ENCODE measurements at regions not wholly inside any gene's neighbourhood (a gene's known extent, or its start where the extent isn't known, plus 50 kb on each side); places are given as distances from the start of the nearest gene placed in this dataset.

DNA sequence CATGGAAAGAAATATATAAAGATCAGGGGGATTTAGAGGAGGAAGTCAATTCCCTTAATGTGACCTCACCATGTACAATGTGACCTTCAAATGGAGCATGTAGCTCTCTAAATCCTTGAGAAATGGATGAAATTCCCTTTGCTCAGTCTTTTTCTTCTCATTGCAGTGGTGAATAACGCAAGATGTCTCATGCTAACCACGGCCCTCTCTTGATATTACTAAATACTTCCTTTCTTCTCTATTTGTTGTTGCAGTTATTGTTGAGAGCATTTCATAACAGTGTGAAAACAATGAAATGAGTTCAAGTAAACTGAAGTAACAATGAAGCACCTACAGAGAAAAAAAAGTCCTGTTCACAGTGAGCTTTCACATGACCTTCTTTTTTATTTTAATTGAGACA, 55.6 kb downstream of the ZNF281 start:
- DNase-seq, result no peak

DNA sequence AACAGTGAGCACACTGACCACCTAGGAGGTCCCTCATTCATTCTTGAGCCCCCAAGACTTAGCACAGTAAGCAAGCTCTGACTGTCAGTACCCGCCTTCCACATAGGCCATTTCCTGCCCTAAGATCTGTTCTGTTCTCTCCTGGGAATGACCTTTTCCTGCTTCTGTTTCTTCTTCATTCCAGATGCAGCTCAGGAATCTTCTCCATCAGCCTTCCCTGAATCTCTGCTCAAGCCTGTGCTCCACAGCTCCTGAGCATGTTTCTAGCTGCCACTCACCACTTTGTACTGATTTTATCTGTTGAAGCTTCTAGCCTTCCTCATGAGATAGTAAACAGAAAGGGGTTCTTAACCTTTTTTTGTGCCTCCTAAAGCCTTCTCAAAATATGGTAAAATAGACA, 56.6 kb downstream of the ZNF281 start:
- DNase-seq, result no peak

DNA sequence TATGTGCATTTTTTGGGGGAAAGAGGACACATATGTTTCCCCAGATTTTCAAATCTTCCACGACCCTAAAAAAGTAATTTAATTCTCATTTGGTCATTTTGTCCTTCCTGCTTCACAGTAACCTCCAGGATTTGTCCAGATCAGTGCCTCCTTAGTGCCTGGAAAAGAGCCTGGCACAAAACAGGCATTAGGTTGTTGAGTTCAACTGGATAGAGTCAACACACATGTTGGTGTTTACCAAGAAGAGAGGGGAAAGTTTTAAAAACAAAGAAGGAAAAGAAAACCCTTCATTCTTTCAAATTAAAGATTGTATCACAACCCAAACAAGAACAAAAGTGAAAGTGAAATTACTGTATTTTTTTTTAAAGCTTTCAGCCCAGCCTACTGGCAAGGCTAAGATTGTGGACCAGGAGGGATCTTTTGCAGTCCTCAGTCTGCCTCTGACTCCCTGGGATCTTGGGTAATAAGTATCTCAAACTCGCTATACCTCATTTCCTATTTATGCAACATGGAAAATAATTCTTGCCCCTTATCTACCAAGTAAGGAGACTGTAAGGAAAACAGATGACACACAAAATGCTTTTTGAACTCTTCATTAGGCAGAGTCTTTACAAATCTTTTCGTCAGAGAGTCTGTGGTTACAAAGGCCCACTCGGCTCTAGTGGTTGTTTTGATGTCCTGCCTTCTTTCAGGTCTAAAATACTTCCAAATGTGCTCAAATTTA, 57.8 kb downstream of the ZNF281 start:
- peak; percentile 29 for DNase-seq

DNA sequence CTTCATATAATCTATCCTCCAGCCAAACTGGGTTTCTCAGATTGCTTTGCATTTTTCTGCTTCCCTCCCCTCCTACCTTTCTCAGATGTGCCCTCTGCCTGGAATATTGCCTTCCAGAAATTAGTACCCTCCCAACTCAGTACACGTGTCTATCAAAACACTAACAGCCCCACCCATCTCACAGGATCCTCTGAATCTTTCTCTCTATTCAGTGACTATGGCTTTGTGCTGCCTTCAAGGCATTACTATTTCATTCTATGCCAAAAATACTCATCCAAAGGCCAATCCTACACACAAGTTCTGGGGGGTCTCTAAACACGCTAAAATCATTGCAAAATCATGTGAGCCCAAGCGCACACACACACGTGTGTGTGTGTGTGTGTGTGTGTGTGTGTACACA, 58.4 kb downstream of the ZNF281 start:
- no peak for DNase-seq

DNA sequence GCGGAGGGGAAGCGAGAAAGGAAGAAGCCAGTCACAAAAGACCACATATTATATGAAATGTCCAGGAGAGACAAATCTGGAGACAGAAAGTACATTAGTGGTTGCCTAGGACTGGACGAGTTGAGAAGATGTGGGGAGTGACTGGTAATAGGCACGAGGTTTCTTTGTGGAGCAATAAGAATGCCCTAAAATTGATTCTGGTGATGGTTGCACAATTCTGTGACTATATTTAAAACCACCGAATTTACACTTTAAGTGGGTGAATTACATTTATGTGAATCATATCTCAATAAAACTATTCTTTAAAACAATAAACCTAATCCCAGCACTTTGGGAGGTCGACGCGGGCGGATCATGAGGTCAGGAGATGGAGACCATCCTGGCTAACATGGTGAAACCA, 63.1 kb downstream of the ZNF281 start:
- DNase-seq, result no peak

DNA sequence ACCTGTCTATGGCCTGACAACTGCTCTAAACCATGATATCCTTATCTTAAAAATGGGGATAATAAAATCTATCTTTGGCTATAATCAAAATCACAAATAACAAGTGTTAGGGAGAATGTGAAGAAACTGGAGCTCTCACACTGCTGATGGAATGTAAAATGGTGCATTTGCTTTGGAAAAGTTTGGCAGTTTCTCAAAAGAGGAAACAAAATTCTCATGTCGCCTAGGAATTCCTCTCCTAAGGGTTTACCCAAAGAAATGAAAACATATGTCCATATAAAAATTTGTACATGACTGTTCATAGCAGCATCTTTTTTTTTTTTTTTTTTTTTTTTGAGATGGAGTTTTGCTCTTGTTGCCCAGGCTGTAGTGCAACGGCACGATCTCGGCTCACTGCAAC, 64.3 kb downstream of the ZNF281 start:
- no peak for DNase-seq

DNA sequence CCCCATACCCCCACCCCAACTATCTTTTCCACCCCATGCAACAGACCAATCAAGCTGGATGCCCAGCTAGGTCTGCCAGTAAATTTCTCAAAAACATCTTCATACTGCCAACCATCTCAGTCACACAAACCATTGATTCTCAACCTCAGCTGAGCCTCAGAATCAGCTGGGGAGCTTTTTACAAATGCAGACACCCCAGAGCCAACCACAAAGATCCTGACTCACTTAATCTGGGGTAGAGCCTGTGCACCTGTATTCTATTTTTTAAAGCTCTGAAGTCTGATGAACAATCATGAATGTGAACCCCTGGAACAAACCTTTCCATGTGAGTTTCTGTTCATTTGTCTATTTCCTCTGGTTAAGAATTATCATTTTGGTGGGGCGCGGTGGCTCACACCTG, 66.0 kb downstream of the ZNF281 start:
- no peak for DNase-seq

DNA sequence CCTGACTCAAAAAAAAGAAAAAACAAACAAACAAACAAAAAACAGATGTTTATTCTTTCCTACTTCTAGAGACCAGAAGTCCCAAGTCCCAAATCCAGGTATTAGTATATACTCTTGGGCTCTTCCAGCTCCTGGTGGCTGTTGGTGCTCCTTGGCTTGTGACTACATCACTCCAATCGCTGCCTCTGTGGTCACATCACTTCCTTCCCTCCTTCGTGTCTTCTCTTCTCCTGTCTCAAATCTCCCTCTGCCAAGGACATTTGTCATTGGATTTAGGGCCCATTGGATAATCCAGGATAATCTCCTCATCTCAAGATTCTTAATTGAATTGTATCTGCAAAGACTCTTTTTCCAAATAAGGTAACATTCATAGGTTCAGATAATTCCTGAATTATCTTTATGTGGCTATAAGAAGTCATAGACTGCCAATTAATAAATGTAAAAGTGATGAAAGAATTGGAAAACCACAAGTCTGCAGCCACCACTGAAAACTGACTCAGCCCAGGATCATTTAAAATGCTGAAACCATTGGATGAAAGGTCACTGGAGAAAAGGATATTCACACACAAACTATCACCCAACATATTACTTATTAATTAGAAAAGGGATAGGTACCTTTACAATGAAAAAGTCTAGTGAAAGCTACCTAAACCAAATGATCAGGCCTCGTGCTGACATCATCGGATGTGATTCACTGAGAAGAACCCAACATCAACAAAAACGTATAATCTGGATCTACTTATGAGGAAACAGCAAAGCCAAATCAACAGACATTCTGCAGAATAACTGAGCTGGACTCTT, 67.1 kb downstream of the ZNF281 start:
- DNase-seq, result no peak

DNA sequence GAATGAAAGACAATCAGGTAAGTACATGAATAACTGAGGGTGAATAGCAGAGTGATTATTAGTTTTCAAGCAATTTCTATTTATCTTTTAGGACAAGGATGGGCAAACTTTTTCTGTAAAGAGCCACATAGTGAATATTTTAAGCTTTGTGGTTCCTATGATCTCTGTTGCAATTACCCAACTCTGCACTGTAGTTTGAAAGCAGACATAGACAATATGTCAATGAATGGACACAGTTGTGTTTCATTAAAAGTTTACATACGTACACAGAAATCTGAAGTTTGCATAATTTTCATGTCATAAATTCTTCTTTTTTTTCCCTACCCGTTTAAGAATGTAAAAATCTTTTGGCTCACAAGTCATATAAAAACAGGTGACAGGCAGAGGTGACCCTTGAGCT, 71.4 kb downstream of the ZNF281 start:
- DNase-seq, result no peak

DNA sequence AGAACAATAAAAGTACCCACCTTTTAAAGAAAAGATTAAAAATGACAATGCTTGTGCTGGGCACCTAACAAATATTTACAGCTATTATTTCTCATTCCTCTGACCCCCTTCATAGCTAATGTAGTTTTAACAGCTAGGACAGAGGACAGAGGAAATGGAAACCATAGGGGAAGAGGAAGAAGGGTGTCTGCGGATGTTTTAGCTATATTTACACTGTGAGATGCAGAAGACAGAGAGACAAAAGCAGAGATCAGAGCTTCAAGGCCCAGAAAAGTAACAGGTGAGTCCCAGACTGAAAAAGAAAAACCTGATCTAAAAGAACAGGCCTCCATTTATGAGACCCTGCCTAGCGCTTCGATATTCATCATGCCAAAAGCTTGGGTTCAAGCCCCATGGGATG, 72.0 kb downstream of the ZNF281 start:
- DNase-seq, result no peak

DNA sequence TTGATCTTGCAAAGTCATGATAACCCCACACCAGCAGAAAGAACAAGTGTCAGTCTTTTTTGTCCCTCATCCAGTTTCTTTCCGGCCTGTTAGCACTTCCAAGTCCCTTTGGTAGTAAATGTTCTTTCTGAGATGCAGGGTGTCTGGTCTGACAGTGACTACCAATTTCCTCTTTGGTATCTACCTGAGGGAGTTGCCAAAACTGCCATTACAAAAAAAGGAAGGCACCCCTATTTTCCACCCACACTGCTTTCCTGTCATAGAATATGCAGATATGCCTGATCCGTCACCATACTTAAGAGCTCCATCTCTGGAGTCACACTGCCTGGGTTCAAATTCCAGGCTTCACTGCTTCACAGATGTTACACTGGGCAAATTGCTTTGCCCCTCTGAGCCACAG, 72.4 kb downstream of the ZNF281 start:
- DNase-seq, result no peak

DNA sequence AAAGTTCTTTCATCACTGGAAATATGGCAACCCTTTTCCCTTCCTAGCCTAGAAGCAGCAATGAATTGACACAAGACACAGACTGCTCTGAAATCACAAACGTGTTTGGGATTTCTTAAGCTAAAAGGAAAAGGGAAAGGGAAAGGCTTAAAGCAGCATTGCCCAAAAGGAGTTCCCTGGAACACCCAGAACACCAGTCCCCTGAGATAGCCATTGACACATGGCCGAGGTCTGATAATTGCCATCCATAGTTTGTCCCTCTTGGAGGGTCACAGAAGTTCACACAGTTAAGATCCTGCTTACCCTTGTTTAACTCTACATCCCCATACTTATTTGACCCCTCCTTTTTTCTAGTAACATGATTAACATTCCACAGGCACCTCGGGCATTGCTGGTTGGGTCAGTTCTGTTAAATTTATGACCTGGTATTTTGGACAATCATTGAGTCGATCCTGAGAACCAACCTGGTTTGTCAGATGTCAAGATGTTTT, 72.9 kb downstream of the ZNF281 start:
- no peak for DNase-seq

DNA sequence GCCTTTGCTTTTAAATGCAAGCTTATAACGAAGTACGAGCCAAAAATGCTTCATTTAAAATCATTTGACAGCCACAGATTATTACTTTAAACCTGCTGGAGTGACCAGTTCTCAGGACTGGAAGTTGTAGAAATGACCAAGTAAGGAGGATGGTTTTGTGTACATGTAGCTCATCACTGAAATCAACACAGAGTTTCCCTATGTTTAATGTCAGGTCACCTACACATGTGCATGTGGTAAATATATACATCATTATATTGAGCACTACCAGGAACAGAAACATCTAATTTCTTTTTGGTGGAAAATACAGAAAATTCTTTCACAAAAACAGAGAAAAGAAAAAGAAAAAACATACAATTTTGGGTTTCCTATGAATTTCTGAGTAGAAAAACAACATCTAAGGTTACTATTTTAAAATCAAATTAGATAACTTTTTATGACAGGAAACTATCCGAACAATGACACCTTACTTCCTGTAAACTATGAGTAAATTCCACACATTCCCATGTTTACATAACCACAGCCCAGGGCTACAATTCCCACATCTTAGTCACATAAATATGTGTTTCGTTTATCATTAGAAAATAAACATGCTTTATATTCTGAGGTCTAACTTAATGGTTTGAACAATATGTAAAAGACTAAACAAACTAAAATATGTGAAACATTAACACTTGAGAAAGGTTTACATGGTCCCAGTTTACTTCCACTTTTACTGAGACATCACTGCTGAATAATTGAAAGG, 73.6 kb downstream of the ZNF281 start:
- no peak for DNase-seq

DNA sequence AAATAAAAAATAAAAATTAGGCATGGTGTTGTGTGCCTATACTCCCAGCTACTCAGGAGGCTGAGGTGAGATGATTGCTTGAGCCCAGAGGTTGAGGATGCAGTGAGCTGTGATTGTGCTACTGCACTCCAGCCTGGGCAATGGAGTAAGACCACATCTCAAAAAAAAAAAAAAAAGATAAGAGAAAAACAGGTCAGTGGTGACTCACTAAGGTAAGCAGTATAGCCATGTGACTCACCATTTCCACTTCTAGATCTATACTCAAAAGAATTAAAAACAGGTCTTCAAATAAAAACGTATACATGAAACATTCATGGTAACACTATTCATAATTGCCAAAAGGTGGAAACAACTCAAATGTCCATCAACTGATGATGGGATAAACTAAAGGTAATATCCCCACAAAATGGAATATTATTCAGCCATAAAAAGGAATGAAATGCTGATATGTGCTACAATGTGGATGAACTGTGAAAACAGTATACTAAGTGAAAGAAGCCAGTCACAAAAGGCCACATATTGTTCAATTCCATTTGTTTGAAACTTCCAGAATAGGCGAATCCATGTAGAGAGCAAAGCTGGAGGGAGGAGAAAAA, 75.1 kb downstream of the ZNF281 start:
- DNase-seq, result no peak

DNA sequence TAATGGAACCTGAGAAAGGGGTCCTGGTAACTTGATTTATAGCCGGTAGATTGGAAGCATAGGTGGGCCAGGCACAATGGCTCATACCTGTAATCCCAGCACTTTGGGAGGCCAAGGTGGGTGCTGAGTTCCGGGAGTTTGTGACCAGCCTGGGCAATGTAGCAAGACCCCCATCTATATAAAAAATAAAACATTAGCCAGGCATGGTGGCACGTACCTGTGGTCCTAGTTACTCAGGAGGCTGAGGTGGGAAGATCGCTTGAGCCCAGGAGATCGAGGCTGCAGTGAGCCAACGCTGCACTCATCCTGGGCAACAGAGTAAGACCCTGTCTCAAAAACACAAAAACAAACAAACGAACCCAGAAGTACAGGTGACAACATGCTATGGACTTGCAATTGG, 76.5 kb downstream of the ZNF281 start:
- no peak for DNase-seq

DNA sequence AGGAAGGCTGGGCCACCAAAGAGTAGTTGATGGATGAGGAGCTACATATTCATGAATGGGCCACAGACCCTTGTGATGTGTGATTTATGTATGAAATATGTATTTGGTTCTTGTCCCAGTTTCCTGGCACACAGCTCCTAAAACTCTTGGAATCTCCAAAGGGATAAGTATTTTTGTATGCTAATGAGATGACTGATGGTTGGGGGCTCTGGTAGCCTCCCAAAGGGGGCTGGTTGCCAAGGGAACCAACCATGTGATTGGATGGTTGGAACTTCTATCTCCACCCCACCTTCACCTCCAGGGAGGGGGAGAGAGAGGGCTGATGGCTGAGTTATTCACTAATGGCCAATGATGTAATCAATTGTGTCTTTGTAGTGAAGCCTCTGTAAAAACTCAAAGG, 77.1 kb downstream of the ZNF281 start:
- no peak for DNase-seq

DNA sequence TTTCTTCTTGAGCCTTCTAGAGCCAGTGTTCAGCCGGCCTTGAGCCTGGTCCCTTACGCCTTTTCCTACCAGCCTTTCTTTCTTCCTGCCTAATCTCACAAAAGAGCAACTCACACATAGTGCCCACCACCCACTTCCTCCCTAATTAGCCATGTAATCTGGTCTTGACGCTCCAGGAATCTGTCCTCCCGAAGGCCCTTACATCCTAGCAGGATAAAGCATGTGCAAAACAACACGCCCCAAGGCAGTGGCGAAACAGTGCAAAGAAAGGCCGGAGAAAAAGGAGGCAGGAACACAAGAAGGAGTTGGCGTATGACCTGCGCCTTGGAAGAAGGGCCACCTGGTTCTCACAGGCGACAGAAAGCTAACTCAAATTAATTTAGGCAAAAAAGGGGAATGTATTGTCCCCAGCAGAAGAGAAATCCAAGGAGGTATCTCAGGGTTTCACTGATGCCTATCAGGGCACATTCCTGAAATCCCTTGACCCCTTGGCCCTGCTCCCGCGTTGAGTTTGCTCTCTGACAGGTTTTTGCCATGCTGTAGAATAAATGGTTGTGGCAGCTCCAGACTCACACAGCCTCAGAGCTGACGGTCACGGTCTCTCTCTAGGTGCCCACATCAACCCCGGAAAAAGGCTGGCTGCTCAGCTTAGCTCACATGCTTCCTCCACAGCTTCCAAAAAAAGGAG, 79.0 kb downstream of the ZNF281 start:
- no peak for DNase-seq

DNA sequence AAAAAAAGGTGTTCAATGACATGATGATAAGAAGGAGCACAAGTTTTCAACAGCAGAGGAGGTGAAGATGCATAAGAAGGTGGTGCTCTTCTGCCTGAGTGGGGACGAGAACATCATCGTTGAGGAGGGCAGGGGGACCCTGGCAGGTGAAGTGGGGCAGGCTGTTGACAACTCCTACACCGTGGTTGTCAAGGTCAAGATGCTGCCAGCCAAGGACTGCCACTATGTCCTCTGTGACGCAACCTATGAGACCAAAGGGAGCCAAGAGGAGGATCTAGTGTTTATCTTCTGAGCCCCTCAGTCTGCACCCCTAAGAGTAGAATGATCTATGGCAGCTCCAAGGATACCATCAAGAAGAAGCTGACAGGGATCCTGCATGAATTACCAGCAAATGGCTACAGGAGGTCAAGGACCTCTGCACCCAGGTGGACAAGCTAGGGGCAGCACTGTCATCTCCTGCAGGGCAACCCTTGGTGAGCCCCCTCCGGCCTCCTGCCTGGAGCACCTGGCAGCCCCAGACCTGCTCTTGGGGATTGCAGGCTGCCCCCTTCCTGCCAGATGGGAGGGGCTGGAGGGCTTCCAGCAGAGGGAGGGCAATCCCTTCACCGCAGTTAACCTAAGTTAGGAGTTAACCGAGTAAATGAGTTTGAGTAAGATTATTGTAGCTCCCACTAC, 80.5 kb downstream of the ZNF281 start:
- DNase-seq, result no peak

DNA sequence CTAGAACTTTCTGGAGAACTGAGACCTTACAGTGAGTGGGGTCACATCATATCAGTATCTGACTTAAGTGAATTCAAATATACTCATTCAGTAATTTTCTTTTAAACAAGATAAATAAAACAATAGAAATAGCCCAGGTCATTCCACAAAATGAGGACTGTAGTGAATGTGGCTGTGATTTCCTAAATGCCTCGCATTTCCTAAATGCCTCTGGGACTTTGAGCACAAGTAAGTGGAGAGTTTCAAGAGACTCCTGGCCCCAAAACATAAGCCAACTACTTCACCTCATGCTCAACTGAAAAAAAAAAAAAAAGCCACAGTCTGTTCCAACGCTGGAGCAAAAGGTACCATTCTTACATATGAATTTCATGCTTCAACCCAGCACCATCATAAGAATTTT, 81.5 kb downstream of the ZNF281 start:
- no peak for DNase-seq

DNA sequence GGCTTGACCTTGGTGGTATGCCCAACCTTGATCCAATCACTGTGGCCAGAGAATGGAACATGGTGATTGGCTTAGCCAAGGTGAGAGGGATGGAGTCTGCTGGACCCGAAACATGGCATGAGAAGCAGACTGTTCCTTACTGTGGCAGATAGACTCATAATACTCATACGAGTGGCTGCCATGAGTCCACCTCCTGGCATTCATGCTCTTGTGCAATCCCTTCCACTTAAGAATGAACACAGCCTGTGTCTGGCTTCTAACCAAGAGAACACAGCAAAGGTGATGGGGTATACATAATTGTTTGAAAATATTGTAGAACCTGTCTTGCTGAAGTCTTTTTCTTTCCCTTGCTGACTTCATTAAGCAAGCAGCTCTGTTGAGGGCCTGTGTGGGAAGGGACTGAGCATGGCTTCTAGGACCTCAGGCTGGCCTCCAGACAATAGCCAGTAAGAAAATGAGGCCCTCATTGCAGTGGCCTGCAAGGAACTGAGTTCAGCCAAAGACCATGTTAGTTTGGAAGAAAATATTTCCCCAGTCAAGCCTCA, 85.9 kb downstream of the ZNF281 start:
- DNase-seq, result no peak

DNA sequence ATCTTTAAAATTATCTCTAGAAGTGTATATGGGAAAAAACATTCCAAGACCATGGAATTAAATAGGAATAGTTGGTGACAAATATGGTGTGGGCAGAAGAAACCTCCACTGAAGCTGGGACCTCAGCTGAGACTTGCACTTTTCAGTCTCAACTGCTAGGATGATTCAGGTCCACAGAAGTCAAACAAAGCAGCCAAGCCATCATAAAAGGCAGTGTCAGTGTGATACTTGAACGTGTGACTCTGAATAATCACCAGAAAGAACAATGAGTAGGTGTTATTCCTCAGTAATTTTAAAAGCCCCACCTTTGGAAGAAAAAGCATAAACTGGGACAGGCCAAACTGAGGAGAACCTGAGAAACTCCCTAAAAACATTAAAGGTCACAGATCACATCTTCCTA, 90.7 kb downstream of the ZNF281 start:
- DNase-seq, result no peak

DNA sequence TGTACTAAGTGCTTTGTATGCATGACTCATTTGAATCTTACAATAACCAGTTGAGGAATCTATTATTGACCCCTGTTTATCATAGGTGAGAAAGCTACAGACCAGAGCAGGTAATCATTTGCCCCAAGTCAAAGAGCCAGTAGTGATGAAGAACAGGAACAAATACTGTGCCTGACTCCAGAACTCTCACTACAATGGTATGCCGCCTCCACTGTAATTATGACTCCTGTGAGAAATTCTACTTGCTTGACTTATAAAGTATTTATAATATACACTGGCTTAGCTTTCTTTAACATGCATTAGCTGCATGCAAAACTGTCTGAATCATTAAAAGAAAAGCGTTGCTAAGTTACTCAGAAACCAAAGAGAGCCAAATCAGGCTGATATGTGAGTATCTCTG, 92.6 kb downstream of the ZNF281 start:
- no peak for DNase-seq
